HT-29 (cell line): ENCODE measurements at regions not wholly inside any gene's neighbourhood (a gene's known extent, or its start where the extent isn't known, plus 50 kb on each side); places are given as distances from the start of the nearest gene placed in this dataset.
"Not testable (repeated sequence)": the region's sequence is repeated elsewhere in the genome, so short reads cannot be mapped to it uniquely, and the experiment has no call there.

Experiments used
- DNase-seq: peaks from one replicate; pipeline ENCODE4 v3.0.0-alpha.2; 2015; ENCODE audit warnings: low spot score

DNA sequence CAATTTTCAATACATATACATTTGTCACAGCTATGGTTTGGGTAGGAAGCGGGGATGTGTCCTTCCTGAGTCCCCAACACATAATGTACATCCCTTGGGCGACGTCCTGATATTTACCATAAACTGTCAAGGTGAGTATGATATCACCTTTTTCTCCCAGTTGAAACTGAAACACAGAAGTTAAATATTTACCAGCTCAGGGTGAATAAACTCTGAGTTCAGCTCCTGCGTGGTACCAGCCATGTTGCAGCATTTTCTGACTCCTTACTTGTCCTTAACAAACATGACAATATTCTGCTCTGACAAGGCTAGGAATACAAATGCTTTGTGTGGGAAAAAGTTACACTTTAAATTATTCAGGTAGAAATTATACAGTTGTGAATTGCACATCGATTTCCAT, 294.2 kb downstream of the TEX29 start:
- DNase-seq: no peak

DNA sequence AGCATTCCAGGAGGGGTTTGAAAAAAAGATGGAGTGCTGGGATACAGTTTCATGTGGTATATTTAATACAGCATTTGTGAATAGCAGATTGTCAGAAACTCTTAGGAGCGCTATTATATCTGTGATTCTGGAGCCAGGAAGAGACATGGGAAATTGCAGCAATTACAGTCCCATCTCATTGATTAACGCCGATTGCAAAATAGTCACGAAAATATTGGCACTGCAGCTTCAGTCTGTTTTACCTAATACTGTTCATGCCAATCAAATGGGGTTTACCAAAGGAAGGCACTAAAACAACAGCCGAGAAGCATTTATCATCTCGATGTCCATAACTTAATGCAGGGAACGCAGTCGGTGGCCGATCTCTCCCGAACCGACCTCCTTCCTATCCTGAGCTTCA, 295.8 kb downstream of the TEX29 start:
- DNase-seq: no peak

DNA sequence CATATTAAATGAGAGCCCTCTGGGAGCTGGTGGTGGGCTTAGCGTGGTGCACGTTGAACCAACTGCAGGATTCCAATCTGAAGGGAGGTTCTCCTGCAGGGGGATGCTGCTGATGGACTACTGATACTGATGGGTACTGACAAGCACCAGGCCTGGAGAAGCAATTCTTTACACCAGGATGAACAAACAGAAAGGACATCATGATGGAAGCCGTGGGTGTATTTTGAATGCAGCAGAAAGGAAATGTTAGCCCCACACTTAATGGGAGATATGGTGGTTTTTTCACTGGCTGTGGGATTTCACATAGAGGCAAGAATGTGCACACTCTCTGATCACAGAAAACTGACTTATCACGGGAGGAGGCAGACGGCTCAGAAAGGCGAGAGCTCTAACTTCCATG, 299.7 kb downstream of the TEX29 start:
- DNase-seq: no peak

DNA sequence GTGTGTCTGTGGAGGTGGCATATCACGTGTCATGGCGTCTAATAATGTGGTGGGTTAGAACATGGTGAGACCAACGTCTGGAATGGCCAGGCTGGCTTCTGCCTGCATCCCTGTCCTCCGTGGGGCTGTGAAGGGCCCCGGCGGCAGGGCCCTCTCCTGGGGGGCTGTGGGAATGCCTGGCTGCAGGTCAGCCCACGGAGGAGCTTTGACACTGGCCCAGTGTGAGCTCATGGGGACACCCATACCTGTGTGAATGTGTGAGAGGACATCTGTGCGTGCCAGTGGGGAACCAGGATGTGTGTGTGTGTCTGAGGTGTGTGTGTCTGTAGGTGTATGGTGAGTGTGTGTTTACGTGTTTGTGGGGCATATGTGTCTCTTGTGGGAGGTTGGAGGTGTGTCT, 300.1 kb downstream of the TEX29 start:
- DNase-seq: no peak

DNA sequence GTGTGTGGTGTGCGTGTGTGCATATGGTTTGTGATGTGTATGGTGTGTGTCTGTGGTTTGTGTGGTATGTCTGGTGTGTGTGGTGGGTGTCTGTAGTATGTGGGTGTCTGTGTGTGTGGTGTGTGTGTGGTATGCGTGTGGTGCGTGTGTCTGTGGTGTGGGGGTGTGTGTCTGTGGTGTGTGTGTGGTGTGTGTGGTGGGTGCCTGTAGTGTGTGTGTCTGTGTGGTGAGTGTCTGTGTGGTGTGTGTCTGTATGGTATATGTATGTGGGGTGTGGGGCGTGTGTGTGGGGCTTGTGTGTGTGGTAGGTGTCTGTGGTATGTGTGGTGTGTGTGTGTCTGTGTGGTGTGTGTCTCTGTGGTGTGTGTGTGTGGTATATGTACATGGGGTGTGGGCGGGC, 300.7 kb downstream of the TEX29 start:
- no peak for DNase-seq

DNA sequence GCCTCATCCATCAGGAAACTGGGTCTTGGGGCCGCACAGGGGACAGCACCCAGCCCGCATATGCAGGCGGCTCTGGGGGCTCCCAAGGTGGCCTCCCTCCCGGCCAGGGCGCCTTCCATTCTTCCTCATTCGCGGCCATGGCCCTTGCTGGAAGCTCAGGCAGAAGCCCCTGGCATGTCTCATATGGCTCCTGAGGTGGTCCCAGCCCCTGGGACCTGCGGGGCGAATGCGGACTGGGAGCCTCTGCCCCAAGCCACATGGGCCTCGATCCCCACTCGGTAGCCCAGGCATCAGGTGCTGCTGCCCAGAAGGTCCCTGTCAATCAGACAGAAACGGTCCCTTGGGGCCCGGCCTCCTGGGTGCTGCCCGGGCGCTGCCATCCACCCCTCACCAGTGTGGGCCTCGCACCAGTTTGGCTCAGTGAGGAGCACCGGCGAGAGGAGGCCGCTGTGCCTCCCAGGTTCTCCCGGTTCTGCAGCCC, 301.6 kb downstream of the TEX29 start:
- DNase-seq: no peak

GRCh38 chr13:111623208-111623607, 302.8 kb downstream of the TEX29 start:
- no peak for DNase-seq

DNA sequence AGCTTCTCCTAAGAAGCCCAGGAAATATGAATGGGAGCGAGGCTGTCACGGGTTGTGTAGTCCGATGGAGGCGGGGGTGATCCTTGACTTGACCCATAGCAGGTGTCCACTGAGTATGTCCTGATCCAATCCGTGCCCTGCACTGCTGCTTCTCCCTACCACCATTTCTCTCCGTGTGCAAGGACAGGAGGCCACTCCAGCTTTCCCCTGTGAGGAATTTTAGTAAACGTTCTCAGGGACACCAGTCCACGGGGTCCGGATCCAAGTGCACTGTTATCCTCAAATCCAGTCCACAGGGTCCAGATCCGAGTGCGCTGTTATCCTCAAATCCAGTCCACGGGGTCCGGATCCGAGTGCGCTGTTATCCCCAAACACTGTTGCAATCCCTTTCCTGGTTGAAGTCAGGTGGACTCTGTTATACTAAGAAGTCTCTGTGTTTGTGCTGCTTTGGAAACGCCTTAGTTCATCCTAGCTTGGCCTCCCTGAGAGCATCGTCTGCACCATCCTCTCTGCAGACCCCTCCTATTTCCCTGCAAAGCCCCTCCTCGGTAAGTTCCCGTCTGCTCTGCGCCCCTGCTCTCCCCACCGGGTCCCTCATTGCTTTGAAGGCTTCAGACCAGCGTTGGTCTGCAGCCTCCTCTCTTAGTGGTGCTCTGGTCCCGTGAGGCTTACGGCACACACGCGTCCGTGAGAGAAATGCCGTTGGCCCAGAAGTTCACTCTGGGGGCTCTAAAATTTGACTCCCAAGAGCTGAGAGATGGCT, 303.5 kb downstream of the TEX29 start:
- no peak for DNase-seq

DNA sequence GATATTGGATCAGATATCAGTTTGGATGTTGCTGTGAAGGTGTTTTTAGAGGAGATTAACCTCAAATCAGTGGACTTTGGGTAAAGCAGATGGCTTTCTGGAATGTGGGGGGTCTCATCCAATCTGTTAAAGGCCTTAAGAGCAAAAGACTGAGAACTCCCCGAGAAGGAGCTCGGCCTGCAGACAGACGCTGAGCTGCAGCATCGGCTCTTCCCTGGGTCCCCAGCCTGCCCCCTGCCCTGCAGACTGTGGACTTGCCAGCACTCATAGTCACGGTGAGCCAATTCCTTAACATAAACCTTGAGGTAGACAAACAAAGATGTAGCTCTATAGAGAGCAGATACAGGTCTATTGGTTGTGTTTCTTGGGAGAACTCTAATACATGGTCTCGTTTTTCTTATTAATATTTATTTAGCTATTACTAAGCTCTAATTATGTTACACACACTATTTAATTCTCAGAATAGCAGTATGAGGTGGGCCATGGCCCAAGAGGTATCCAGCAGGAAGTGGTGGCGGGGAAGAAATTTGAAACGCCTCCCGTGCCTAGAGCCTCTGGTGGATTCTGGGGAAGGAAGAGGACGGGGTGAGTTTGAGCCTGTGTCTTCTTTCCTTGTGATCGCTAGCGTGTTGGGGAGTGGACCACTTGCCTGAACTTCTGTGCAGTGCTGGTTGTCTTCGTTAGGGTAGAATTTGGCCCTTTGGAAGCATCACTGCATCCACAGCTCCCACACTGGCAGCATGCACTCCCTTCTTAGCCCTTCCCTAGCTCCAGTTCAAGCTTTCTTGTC, 305.3 kb downstream of the TEX29 start:
- DNase-seq: no peak

GRCh38 chr13:111626371-111627305, 306.2 kb downstream of the TEX29 start:
- DNase-seq: no peak

DNA sequence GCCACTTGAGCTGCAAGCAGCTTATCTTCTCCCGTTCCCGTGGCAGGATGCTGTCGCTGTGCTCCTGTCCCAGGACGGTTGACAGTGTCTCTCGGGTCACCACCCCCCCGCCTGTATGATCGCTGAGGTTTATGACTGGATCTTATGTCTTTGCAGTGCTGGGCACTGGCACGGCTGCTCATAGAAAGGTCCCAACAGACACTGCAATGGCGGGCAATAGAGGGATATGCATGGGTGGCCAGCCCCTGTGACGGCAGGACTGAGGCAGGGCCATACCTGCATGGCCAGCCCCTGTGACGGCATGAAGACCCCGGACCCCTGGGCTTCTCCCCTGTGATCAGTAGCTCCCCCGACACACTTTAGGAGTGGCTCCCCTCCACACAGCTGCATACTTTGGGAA, 307.2 kb downstream of the TEX29 start:
- no peak for DNase-seq

- no peak for DNase-seq
Observed at GRCh38 chr13:111629016-111629415, 308.6 kb downstream of the TEX29 start.

DNA sequence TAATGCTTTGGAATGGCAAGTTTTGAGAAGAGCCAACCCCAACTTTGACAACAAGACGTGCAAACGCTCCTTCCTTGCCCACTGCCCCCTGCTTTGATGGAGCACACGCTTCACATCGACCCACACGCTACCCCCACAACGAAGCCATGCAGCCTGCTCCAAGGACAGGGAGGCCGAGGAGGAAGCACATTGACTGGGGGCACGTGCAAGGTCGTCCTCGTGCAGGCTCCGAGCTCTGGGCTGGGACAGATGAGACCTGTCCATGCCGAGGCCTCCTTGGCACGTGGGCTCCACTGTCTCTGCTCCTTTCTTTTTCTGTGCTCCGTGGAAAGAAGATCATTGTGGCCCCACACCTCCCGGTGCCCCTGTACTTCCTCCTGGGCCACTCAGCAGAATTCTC, 309.0 kb downstream of the TEX29 start:
- DNase-seq: no peak

GRCh38 chr13:111629926-111630325, 309.5 kb downstream of the TEX29 start:
- DNase-seq: no peak

DNA sequence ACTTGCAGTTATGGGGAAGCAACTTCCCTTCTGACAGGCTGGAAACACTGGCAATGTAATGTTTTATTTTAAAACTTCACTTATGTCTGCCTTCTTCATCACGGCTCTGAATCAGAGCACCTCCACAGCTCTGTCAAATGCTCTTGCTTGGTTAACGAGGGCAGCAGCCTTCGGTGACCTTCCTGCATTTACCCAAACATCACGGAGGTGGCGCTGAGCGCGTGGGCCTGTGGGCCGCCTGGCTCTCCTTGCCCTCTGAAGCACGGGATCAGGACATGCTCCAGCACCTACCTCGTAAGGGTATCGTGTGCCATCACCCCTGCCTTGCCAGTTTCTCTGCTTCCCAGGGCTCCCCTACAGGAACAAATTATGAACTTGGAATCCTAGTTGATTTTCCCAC, 310.0 kb downstream of the TEX29 start:
- DNase-seq: no peak

GRCh38 chr13:111631271-111631670, 310.8 kb downstream of the TEX29 start:
- not testable (repeated sequence) for DNase-seq

DNA sequence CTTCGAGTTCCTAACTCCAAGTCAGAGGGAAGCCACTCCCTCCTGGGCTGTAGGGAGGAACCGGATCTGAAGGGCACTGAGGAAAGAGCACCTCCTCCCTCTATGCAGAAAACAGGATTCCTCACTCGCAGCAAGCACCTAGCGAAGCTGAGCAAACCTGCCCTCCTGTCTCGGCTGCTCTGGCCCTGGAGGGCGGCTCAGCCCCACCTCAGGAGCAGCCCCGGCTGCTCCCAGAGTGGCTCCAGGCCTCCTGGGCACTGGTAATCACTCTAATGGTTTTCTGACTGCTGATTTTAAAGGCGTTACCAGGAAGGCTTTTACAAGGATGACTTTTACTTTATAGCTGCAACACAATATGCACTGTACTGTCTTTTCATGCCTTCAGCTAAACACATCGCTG, 312.5 kb downstream of the TEX29 start:
- DNase-seq: no peak

DNA sequence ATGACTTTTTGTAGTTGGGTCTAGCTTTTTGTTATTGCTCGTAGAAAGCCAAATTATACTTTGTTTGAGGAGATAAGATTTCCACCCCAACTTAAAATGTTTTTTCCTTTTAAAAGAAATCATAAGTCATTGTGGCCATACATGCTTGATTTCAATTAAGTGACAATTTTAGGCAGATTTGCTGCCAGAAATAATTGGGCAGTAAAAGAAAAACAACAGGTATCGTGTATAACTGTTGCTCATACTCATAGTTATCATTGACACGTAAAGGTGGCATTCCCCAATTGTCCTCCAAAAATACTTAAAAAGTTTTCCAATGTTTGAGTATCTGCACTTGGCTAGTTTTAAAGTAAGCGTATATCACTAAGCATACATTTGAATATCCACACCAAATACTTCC, 313.0 kb downstream of the TEX29 start:
- no peak for DNase-seq

DNA sequence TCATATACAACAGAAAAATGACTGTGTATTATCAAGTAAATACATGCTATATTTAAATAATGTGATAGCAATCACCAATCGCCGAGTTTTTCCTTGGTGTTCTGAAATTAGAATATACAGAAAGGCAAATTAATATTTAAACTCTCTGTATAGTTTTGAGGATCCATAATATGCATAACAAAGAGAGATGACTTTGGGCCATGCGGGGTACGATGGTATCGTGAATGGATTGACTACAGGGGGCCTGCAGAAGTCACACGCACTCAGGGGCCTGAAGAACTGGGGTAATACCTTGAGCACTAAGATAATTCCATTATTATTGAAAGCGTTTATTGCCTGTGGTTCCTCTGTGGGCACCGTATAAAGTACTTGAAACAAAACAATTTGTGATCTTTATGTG, 314.0 kb downstream of the TEX29 start:
- no peak for DNase-seq

DNA sequence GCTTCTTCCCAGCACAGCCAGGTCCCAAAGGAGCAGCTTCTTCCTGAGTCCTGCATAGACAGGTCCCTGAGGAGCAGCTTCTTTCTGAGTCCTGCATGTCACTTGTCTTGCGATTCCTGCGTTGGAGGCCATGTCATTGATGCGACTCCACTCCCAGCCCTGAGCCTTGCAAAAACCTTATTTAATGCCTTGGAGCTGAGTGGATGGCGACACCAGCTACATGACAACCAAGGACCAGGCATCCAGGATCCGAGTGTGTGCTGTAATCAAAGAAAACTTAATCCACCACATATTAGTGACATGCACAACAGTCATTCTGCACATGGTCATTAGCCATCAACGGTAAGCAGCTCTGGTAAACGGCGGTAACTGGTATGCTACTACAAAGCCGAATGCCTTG, 315.8 kb downstream of the TEX29 start:
- DNase-seq: no peak

DNA sequence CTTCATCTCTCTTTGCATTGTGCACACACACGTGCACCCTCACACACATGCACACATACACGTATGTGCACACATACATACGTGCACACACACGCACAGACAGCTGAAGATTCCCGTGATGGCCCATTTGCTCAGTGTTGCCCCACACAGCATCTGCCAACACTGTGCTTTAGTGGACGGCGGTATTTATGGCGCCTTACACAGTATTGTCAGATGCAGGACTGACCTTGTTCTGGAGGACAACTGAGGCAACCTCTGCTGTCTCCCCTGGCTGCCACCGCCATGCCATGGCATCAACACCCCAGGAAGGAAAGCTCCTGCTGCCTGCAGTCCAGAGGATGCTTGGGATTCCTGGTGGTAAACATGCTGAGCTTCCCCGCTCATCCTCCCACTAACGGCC, 316.4 kb downstream of the TEX29 start:
- DNase-seq: no peak

GRCh38 chr13:111637365-111637764, 316.9 kb downstream of the TEX29 start:
- DNase-seq: no peak
